NCI-H2029 (cell line): ENCODE measurements at regions not wholly inside any gene's neighbourhood (a gene's known extent, or its start where the extent isn't known, plus 50 kb on each side); places are given as distances from the start of the nearest gene placed in this dataset.
"Not testable (repeated sequence)": the region's sequence is repeated elsewhere in the genome, so short reads cannot be mapped to it uniquely, and the experiment has no call there.

ENCODE experiments used
- DNase-seq: peaks from one replicate; lab custom pipeline; 2025; lab: John Stamatoyannopoulos, UW

DNA sequence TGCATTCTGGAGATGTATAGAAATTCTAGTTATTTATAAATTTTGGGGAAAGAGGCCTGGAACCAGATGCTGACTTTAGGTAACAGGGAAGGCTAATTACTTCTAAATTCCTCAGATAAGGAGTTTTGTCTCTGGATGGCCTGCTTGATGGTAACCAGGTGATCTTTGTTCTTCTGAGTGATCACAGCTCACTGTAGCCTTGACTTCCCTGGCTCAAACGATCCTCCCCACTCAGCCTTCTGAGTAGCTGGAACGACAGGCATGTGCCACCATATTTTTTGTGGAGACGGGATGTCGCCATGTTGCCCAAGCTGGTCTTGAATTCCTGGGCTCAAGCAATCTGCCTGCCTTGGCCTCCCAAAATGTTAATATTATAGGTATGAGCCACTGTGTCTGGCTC, 54.4 kb upstream of the MSH6 start:
- no peak for DNase-seq

DNA sequence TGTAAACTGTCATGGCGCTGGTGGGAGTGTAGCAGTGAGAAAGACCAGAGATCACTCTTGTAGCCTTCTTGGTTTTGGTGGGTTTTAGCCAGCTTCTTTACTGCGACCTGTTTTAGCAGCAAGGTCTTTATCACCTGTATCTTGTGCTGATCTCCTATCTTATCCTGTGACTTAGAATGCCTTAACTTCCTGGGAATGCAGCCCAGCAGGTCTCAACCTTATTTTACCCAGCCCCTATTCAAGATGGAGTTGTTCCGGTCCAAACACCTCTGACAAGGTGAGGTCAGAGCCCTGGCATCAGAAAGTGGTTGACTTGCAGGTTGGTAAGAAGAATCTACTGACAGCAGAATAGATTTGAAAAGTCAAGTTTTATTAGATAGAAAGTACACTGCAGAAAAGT, 55.0 kb upstream of the MSH6 start:
- no peak for DNase-seq

DNA sequence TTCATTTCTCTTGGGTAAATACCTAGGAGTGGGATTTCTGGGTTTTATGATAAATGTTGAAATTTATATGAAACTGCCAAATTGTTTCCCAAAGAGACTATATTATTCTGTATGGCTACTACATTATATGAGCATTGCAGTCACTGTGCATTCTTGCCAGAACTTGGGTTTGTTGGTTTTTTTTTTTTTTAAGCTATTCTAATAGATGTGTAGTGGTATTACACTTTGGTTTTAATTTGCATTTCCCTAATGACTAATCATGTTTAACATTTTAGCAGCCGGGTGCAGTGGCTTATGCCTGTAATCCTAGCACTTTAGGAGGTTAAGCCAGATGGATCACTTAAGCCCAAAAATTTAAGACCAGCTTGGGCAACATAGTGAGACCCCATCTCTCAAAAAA, 56.0 kb upstream of the MSH6 start:
- not testable (repeated sequence) for DNase-seq

DNA sequence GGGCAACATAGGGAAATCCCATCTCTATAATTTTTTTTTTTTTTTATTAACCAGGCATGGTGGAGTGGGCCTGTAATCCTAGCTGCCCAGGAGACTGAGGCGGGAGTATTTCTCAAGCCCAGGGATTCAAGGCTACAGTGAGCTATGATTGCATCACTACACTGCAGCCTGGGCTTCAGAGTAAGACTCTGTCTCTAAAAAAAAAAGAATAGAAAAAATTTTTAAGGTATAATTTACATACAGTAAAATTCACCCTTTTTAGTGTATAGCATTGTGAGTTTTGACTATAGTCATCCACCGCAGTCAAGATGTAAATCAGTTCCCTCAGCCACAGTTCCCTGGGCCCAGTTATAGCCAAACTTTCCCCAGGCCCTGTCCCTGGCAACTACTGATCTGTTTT, 57.1 kb upstream of the MSH6 start:
- DNase-seq, result no peak

DNA sequence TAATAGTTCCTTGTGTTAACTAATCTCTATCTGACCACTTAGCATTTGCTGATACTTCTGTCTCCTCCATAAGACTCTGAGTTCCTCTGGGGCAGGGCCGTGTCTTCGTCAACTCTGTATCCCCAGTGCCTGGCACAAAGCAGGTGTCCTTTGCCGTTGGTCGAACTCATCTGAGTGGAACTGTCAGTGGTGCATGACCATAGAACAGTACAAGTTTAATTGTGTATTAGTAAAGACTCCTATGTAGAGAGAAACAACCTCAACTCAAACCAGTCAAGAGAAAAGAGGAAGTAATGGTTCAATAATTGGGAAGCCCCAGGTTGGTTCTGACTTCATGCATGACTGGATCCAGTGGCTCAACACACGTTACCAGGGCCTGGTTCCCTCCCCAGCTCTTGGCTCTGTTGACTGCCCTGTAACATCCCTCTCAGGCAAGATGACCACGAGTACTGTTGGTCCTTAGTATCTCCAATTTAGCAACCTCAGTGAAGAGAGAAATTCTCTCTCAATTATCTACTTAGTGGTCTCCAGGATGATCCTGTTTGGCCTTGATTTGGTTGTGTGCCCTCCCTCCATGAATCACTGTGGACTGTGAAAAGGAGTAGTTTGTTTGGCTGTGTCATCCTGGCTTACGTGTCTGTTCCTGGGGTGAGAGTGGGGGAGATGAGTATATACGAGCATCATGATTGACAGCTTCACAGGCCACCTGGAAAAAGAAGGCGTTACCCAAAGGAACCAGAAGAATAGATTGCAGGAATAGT, 58.5 kb upstream of the MSH6 start:
- DNase-seq, result peak; percentile 12

DNA sequence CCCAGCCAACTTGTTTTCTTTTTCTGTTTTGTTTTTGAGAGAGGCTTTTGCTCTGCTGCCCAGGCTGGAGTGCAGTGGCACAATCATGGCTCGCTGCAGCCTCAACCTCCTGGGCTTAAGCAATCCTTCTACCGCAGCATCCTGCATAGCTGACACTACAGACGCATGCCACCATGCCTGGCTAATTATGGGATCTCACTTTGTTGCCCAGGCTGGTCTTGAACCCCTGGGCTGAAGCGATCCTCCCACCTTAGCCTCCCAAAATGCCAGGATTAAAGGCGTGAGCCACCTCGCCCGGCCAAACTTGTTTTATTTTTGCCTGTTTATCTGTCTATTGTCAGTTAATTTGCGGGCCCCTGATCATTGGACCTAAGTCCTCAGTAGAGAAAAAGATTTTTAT, 61.6 kb upstream of the MSH6 start:
- DNase-seq, result no peak

DNA sequence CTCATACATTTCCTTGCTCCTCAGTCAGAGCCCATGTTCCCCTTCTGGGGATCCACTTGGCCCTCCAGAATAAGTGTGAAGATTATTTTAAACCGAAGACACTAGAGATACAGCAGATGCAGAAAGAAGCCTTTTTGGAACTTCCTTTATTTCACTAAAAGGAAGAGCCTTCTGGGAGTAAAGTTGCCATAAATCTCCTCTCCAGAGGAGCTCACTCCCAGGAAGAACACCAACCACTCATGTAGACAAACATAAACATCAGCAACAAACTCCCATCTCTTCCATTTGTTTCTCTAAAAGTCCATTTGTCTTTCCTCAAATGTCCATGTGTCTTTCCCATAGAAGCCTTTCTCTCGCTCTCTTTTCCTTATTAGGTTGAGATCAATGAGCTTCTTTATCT, 62.4 kb upstream of the MSH6 start:
- DNase-seq, result no peak

DNA sequence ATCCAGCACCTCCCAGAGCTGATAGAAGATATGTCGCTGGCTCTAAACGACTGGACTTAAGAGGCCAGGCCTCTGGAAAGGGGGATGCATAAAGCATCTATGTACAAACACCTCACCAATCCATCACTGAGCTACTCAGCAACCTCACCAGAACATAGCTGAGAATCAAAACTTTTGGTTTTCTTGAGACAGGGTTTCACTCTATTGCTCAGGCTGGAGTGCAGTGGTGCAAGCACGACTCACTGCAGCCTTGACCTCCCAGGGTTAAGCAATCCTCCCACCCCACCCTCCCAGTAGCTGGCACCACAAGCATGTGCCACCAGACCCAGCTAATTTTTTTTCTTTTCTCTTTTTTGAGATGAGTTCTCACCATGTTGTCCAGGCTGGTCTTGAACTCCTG, 62.9 kb upstream of the MSH6 start:
- no peak for DNase-seq

DNA sequence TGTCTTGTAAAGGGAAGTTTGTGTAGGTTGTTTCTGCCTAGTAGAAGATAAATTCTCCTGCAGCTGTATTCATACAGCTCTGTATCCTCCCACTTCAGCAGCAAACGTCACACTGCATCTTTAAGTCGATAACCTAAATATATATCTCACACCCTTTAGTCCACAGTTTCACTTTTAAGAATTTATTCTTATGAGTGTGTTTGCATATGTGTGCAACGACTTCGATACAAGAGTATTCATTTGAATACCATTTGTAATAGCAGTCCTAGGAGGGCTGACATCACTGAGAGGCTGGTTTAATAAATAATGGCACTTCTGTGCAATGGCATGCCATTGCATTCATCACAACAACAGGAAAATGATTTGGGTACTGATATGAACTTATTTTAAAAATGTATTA, 63.8 kb upstream of the MSH6 start:
- no peak for DNase-seq

DNA sequence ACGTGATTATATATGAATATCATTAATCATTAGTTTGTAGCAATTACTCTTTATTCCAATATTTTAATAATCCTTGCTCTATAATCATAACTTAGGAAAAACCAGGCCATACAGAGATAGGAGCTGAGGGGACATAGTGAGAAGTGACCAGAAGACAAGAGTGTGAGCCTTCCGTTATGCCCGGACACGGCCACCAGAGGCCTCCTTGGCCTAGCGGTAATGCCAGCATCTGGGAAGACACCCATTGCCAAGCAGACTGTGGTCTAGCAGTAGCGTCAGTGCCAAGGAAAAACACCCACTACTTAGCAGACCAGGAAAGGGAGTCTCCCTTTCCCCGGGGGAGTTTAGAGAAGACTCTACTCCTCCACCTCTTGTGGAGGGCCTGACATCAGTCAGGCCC, 66.6 kb upstream of the MSH6 start:
- DNase-seq, result not testable (repeated sequence)

DNA sequence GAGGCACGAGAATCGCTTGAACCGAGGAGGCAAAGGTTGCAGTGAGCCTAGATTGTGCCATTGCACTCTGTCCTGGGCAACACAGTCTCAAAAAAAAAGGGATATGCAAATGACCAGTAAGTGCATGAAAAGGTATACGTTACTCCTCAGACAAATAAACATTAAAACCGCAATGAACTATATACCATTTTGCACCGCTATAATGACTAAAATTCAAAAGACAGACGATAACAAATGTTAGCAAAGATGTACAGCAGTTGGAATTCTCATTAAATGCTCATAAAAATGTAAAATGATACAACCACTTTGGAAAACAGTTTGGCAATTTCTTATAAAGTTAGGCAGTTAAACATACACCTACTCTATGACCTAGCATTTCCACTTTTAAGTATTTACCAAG, 67.4 kb upstream of the MSH6 start:
- DNase-seq, result no peak

DNA sequence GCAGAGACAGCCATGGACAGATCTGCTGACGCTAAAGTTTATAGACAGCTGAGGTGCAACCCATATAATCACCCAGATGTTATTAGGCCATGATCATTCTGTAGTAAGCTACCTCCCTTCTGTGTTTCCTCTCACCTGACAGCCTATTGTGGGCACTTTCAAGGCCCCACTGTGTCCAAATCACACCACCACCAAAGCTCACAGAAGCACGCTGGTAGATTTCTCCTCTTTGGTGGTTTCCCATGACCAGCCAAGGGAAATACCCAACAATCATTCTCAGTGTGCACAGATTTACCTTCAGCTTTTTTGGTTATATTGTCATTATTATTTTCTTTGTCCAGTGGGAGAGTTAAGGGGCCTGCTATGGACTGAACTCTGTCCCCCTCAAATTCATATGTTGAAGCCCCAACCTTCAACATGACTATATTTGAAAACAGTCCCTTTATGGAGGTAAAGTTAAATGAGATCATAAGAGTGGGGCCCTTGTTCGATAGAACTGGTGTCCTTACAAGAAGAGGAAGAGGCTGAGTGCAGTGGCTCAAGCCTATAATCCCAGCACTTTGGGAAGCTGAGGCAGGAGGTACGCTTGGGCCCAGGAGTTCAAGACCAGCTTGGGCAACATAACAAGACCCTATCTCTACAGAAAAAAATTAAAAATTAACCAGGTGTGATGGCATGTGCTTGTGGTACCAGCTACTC, 74.0 kb upstream of the MSH6 start:
- no peak for DNase-seq

DNA sequence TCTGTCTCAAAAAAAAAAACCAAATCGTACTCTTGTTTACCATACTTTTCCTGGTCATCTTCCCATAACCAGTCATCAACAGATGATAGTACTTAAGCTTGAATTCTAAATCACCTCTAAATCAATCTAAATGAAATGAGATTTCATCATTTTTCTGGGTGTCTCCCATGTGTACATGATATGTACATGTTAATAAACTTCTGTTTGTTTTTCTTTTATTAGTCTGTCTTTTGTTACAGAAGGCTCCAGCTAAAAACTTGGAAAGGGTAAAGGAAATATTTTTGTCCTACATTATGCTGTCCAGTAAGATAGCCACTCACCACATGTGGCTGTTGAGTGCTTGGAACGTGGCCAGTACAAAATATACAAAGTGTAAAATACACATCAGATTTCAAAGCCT, 78.7 kb upstream of the MSH6 start:
- DNase-seq, result no peak

DNA sequence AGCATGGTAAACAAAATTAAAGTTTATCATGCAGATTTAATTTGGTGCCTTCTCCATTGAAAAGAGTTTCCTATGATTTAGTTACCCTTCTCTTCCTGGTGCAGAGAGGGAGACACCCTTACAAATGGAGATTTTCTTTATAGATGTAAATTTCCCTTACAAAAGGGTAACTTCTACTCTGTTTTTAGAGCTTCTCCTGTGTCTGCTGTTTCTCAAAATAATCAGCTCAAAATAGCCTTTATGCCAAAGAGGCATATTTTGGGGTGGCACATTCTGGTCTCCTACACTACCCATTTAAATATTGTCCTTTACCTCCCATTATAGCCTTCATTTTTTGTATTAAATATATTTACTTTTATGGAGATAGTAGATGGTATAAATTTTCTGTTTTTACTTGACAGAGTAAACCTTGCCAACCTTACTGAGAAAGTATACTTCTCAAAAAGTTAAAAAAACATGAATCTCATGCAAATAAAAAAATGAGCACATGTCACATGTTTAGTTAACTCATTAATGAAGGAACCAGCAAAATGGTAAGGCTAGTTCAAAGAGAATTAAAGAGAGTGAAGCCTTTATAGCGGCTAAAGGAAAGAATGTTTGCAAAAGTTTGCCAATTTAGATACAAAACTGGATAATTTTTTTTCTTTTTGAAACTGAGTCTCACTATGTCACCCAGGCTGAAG, 83.3 kb upstream of the MSH6 start:
- no peak for DNase-seq

DNA sequence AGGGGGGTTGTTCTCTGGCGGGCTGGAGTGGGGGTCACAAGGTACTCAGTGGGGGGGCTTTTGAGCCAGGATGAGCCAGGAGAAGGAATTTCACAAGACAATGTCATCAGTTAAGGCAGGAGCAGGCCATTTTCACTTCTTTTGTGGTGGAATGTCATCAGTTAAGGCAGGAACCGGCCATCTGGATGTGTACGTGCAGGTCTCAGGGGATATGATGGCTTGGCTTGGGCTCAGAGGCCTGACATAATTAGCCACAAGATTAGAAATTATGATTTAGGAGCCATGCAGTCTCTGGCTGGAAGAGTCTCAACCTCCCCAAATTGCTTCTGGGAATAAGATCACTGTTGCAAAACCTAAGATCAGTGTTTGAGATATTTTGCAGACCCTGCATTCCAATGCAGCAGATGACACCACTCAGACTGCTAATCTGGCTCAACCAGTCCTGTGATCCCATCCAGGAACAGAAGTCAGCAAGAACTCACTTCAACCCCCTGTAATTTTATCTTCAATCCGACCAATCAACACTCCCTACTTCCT, 84.4 kb upstream of the MSH6 start:
- not testable (repeated sequence) for DNase-seq

DNA sequence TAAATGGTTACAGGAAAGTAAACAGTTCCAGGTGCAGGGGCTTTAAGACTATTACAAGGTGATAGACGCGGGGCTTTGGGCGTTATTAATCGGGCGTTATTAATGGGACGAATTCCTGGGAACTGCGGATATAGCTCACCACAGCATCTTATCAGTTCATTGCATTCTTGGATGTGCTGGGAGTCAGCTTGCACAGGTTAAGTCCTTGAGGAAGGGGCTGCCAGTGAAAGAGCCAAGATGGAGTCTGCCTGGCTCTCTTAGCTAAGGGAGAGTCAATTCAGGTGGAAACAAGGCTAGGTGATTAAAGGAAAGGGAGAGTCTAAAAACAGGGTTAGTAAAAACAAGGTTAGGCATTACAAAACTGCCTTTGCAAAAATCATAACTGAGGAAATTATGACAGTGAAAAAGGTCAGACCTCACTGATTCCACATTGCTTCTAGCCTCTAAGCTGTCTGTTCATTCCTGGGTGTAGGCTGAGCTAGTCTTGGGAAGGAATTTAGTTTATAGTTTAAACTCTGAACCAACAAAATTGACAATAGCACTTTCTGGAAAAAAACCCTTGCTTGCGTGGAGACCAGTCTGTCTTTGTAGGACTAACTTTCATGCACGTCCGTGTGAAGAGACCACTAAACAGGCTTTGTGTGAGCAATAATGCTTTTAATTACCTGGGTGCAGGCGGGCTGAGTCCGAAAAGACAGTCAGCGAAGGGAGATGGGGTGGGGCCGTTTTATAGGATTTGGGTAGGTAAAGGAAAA, 85.1 kb upstream of the MSH6 start:
- DNase-seq, result not testable (repeated sequence)

DNA sequence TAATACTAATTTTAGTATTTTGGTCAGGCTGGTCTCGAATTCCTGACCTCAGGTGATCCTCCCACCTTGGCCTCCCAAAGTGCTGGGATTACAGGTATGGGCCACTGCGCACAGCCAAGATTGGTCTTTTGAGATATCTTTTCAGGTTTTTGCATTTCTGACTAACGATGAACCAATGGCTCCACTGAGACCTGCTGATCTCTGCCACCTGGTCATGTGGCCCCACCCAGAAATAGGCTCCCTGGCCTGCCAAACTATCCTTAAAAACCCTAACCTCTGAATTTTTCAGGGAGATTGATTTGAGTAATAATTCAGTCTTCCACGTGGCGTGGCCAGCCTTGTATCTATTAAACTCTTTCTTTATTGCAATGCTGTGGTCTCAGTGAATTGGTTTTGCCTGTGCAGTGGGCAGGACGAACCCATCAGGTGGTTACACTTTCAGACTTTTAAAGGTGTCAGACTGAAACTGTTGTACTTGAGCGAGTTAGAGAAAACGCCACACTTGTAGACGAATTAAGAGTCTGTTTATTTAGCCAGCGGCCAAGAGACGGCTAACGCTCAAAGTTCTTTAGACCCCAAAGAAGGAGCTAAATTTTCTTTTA, 85.8 kb upstream of the MSH6 start:
- no peak for DNase-seq

DNA sequence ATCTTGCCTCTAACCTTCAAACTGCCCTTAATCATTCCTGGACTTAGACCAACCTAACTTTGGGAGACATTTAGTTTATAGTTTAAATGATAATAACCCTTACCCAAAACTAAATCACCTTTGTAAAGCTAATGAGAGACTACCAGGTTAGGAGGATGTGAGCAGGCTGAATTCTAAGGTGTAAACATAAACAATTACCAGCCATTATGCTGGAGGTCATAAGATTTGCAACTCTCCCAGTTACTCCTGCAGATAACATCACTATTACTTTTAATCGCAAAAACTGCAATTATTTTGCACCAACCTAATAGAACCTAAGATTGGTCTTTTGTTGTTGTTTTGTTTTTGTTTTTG, 86.5 kb upstream of the MSH6 start:
- DNase-seq, result no peak

DNA sequence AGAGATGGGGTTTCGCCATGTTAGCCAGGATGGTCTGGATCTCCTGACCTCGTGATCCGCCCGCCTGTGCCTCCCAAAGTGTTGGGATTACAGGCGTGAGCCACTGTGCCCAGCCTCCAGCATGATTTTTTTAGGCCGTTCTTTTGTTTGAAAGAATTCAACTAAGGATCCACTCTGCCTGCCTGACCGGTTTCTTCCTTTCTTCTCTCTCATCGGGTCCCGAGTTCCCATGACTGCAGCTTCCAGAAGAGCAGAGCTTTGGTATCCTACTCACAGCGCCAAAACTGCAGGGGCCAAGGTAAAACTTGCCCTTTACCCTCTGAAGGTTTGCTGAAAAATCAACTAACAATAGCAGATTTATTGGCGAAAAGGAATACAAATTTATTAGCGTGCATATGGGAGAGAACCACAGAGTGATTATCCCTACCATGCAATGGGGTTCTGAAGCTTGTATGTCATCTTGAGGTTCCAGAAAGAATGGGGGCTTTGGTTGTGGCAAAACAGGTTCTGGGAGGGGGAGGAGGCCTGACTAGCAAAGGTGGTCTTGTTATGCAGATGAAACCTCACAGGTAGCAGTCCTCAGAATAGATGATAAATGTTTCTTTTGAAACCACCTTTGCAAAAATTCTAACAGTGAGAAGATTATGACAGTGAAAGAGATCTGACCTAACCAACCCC, 87.0 kb upstream of the MSH6 start:
- DNase-seq, result no peak

DNA sequence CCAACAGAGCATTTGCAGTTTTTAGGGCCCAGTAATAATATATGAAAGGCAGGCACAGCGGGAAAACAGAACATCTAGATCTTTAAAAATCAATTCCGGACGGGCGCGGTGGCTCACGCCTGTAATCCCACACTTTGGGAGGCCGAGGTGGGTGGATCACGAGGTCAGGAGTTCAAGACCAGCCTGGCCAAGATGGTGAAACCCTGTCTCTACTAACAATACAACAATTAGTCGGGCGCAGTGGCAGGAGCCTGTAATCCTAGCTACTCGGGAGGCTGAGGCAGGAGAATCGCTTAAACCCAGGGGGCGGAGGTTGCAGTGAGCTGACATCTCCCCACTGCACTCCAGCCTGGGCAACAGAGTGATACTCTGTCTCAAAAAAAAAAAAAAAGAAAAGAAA, 88.5 kb upstream of the MSH6 start:
- DNase-seq, result not testable (repeated sequence)

DNA sequence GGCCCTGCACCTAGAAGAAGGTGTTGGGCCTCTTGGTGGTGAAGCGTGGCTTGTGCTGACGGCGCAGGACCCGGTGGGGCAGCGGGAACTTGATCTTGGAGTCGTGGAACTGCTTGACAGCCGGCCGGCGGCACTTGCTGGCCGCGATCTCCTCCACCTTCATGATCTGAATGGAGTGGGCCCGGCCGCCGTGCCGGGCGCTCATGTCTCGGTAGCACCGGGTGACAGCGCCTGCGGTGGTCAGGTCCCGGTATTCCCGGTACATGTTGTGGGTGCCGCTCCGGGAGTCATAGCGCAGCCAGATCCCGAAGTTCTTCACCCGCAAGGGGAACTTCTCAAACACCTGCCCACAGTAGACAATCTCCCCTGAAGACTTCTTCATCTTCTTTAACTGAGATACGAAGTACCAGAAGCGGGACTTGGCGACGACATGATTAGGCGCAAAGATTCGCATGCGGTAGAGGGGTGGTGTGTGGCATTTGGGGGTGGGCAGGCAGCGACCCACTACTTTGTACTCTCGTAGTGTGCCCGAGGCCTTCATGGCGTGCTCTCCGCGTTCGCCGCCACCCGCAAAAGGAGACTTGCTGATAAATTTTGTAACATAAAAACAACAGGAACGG, 92.1 kb upstream of the MSH6 start:
- not testable (repeated sequence) for DNase-seq
